BJ (cell line): ENCODE measurements at regions not wholly inside any gene's neighbourhood (a gene's known extent, or its start where the extent isn't known, plus 50 kb on each side); places are given as distances from the start of the nearest gene placed in this dataset.
"Not testable (repeated sequence)": the region's sequence is repeated elsewhere in the genome, so short reads cannot be mapped to it uniquely, and the experiment has no call there.

Experiments used
- CTCF ChIA-PET: fragments of 350-600 bp; formaldehyde crosslinking; extraction: SDS; loops from one replicate; lab custom pipeline; 2021; ENCODE audit warnings: antibody characterized with exemption, inconsistent platforms; lab: Yijun Ruan, JAX
- POLR2A ChIA-PET: fragments of 300-600 bp; sonication (Branson Sonifier 250); formaldehyde crosslinking; extraction: SDS; loops from one replicate; lab custom pipeline; 2021; ENCODE audit warnings: antibody characterized with exemption; lab: Charles Lee
- DNase-seq: peaks from one replicate; pipeline ENCODE4 v3.0.0-alpha.2; 2011; ENCODE audit warnings: low read depth
- H3K27me3 ChIP-seq: 2 replicates; pipeline ENCODE4 v1.6.0; 2011; ENCODE audit warnings: low read length; ENCODE audit not compliant: control insufficient read depth, insufficient read depth
- H3K36me3 ChIP-seq: 2 replicates; pipeline ENCODE4 v1.5.1; 2011; ENCODE audit warnings: low read length; ENCODE audit not compliant: control insufficient read depth, insufficient read depth
- H3K4me3 ChIP-seq: 2 replicates; pipeline ENCODE4 v1.5.1; 2011; ENCODE audit warnings: low read depth, mild to moderate bottlenecking, control low read depth, low read length
- CTCF ChIP-seq: IDR thresholded peaks from 2 replicates; pipeline ENCODE4 v1.5.1; 2011; ENCODE audit warnings: low read depth, mild to moderate bottlenecking, control low read depth, inconsistent platforms, low read length, moderate library complexity; ENCODE audit not compliant: insufficient read depth

GRCh38 chr2:126952216-126952615 is 53.5 kb downstream of the TEX51 start:
- no peak for DNase-seq
- Histone ChIP-seq H3K36me3 (no peaks in the 10 kb centered on the region), H3K27me3 (no peaks in the 10 kb centered on the region), H3K4me3 (no peak overlapping the region)
- ChIA-PET POLR2A (no interaction called here), CTCF (no interaction called here)
- TF ChIP-seq CTCF = no peak

GRCh38 chr2:126953483-126953882 is 54.8 kb downstream of the TEX51 start:
- ChIA-PET POLR2A (no interaction called here), CTCF (interaction anchor here (0.7 kb wide), 1 partner anchor 18 kb away, joined by 4 read pairs; no protein-coding TSS in a partner anchor)
- H3K27me3 ChIP-seq = no peaks in the 10 kb centered on the region
- H3K36me3 ChIP-seq = no peaks in the 10 kb centered on the region
- no peak for DNase-seq
- H3K4me3 ChIP-seq = no peak overlapping the region
- no peak for TF ChIP-seq CTCF

- no peak for TF ChIP-seq CTCF
- no peaks in the 10 kb centered on the region for H3K27me3 ChIP-seq
- H3K36me3 ChIP-seq = no peaks in the 10 kb centered on the region
- DNase-seq = no peak
- ChIA-PET POLR2A (no interaction called here), CTCF (interaction anchor here (0.9 kb wide), 1 partner anchor 18 kb away, joined by 3 read pairs; no protein-coding TSS in a partner anchor)
- no peak overlapping the region for H3K4me3 ChIP-seq
Observed at GRCh38 chr2:126954831-126955230, 56.1 kb downstream of the TEX51 start.

- CTCF ChIA-PET = interaction anchor here (2.0 kb wide), 1 partner anchor 15 kb away, joined by 9 read pairs; no protein-coding TSS in a partner anchor
- POLR2A ChIA-PET, H3K36me3 ChIP-seq: not testable (repeated sequence)
Observed at GRCh38 chr2:126956773-126957172, 58.1 kb downstream of the TEX51 start.

GRCh38 chr2:126963390-126963789 is 64.7 kb downstream of the TEX51 start:
- POLR2A ChIA-PET = no interaction called here
- no peak overlapping the region for H3K4me3 ChIP-seq
- no peaks in the 10 kb centered on the region for H3K36me3 ChIP-seq
- peaks cover 1% of the 10 kb centered on the region; the same call in 1 of the 2 replicates for H3K27me3 ChIP-seq
- DNase-seq = no peak
- CTCF ChIA-PET = interaction anchor here (1.2 kb wide), 1 partner anchor 9 kb away, joined by 6 read pairs; no protein-coding TSS in a partner anchor
- TF ChIP-seq CTCF = no peak

More at GRCh38 chr2:126956773-126957172, 58.1 kb downstream of the TEX51 start:
- DNase-seq, H3K4me3 ChIP-seq, H3K27me3 ChIP-seq: not testable (repeated sequence)

GRCh38 chr2:126966601-126967000 is 67.9 kb downstream of the TEX51 start:
- POLR2A ChIA-PET = no interaction called here
- Histone ChIP-seq H3K27me3 (peaks cover 5% of the 10 kb centered on the region; the same call in 1 of the 2 replicates), H3K36me3 (no peaks in the 10 kb centered on the region), H3K4me3 (no peak overlapping the region)
- TF ChIP-seq CTCF = no peak
- CTCF ChIA-PET = no interaction called here
- DNase-seq = no peak
